ENCODE measurements at regions not wholly inside any gene's neighbourhood (a gene's known extent, or its start where the extent isn't known, plus 50 kb on each side); places are given as distances from the start of the nearest gene placed in this dataset.

DNA sequence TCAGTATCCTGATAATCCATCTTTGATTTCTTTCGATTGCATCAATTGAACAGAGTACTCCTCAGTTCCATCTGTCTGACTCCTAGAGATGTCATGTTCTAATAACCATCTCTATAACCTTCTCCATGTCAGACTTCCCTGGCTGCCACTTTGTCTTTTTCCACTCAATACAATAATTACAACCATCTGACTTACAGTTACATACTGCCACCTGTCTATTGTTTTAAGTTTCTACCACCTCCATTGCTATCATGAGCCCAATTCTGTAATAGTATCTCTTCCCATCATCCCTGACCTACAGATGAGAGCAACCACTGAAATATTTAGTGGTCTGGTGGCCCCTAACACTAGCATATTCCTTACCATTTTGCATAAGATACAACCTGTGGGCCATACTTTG is 439.2 kb upstream of the FAM47C start:
- TF ChIP-seq, protein P1, sequence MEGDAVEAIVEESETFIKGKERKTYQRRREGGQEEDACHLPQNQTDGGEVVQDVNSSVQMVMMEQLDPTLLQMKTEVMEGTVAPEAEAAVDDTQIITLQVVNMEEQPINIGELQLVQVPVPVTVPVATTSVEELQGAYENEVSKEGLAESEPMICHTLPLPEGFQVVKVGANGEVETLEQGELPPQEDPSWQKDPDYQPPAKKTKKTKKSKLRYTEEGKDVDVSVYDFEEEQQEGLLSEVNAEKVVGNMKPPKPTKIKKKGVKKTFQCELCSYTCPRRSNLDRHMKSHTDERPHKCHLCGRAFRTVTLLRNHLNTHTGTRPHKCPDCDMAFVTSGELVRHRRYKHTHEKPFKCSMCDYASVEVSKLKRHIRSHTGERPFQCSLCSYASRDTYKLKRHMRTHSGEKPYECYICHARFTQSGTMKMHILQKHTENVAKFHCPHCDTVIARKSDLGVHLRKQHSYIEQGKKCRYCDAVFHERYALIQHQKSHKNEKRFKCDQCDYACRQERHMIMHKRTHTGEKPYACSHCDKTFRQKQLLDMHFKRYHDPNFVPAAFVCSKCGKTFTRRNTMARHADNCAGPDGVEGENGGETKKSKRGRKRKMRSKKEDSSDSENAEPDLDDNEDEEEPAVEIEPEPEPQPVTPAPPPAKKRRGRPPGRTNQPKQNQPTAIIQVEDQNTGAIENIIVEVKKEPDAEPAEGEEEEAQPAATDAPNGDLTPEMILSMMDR (IDR thresholded peaks at IDR 0.05), result no peak
- TF ChIP-seq POLR2A (IDR thresholded peaks at IDR 0.05), result no peak
